Vagina (tissue), 2 donors: ENCODE measurements at regions not wholly inside any gene's neighbourhood (a gene's known extent, or its start where the extent isn't known, plus 50 kb on each side); places are given as distances from the start of the nearest gene placed in this dataset.

Source experiments
- CTCF ChIP-seq, 3 experiments: fragments of 450-650 bp in 2 of 3; fragments of 200-600 bp in 1 of 3; sonication (generic) in 1 of 3; IDR thresholded peaks; one replicate each; pipeline ENCODE4 v1.5.1; 2017 to 2019; ENCODE audit warnings: antibody characterized with exemption in 3 of 3, mild to moderate bottlenecking in 2 of 3, moderate library complexity in 2 of 3
- POLR2AphosphoS5 ChIP-seq, 2 donors: sonication (generic); formaldehyde crosslinking; IDR thresholded peaks; one replicate each; pipeline ENCODE4 v1.9.0; 2017; ENCODE audit warnings: antibody characterized with exemption in 2 of 2, mild to moderate bottlenecking in 2 of 2, low read depth in 1 of 2; ENCODE audit not compliant: insufficient read depth in 1 of 2

DNA sequence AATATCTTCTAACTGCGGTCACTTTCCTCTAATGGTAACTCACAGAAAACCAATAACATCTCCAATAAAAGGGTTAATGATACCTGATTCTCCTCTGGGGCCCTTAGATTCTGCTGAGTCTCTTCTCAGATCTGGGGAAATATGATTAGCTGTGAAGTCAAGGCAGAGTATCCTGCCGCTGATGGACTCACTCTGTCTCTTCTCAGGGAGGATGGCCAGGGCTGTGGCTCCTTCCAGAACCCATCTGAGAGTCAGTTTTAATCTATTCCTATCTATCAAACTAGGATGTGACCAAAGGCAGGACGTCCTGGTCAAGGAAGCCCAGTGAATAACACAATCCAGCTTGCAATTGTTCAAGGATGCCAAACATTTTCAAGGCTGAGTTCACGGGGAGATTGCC, 109.8 kb downstream of the SLC10A2 start:
- no peak for TF ChIP-seq CTCF (IDR thresholded peaks at IDR 0.05)
- TF ChIP-seq POLR2AphosphoS5 (IDR thresholded peaks at IDR 0.05; ENCODE audit: insufficient read depth in 1 of 2, low read depth in 1 of 2): no peak
